HG03460 (cell line): ENCODE measurements at regions not wholly inside any gene's neighbourhood (a gene's known extent, or its start where the extent isn't known, plus 50 kb on each side); places are given as distances from the start of the nearest gene placed in this dataset.
A peak's percentile ranks its signal among the peaks of the same experiment; 100 is the strongest.

Source experiments
- ATAC-seq: cut with Tn5 transposase; IDR thresholded peaks from one replicate; pipeline ENCODE4 v1.9.1; 2021; ENCODE audit not compliant: unreplicated experiment

DNA sequence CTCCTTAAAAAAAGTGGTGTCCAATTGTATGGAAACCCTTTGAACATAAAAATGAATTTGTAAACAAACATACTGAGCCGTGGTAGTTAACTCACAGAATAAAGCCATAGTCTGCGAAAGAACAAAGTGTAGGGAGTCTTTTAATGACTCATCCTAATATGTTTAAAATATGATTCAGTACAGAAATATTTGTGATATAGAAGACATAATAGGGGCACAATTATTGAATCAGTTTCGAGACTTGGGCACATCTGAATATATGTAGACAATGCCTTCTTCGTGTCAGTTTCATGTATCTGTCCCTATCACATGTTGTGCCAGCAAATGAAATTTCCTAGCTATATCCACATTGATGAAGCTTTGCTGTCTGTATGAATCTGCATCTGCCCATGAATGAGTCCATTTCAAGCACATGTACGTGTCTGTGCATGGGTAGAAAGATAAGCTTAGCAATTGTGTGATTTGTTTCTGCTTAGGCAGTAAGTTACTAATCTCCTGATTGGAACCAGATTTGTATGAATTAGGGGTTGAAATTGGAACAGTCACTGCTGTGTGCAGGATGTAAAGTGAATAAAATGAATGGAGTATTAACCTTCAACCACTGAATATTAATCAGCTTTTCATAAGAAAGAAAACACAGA lies 112.5 kb upstream of the SOX9 start:
- no peak for ATAC-seq

DNA sequence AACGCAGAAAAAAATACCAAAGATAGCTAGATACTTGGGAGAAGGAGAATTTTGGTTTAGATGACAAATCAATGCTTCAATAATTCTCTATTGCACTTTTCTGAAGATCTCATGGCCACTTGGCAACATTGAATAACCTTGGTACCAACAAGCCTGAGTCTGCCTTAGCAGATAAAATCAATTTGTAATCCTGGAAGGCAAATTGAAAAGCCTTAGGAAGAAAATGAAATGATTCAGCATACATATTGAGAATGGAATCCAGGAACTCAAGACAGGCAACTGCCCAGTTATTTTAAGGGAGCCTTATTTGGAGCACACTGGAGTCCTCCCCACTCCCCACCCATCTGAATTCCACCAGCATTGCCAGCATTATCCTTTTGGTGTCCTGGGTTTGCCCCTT lies 109.3 kb upstream of the SOX9 start:
- ATAC-seq: no peak

DNA sequence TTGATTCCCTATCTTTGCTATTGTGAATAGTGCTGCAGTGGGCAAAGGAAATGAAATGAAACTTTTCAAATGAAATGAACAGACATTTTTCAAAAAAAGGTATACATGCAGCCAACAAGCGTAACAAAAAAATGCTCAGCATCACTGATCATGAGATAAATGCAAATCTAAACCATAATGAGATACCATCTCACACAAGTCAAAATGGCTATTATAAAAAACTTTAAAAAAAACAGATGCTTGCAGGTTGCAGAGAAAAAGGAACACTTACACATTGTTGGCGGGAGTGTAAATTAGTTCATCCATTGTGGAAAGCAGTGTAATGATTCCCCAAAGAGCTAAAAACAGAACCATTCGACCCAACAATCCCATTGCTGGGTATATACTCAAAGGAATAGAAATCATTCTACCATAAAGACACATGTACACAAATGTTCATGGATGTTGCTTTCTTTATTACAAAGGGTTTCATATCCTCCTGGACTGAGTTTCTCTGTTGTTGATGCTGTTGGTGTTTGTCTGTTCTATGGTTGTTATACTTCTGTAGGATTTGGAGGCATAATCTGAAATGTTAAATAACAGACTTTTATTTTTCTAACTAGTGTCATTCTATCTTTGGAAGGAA lies 99.3 kb upstream of the SOX9 start:
- no peak for ATAC-seq

DNA sequence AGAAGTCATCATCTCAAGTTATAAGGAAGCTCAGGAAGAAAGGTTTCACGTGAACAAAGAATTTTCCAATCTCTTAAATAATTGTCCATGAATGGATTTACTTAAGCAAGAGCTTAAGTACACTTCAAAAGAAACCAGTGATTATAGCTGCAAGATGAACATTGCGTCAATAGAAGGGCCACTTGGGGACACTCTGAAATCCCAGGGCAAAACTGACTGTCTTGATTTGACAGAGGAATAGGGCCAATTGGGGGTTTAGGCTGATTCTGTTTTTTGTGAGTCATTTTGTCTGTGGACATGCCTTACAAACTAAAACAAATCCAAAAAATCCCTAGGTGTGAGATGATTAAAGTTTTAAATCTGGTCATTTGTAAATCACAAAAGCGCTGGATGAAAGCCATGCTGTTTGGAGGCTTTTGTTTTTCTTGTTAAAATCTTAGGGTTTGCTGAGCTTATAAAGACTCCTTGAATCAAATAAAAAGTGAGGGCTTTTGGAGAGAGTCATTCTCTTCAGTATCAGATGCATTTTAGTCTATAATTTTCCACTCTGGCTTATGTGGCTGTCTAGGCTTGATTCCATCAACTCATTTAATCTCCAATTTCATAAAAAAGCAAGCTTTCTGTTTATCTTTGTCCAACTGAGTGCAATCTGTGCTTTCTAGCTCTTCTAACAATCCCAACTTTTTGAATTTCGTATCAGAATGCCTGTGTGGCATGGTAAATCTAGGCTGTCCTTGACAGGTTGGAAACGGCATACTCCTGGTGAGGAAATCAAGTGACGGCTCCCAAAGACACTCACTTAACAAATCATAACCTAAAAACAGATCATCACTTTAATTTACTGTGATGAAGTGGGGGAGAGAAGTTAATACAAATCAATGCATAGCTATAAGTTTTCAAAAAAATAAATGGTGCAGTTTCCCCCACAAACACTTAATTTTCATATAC lies 98.2 kb upstream of the SOX9 start:
- no peak for ATAC-seq

DNA sequence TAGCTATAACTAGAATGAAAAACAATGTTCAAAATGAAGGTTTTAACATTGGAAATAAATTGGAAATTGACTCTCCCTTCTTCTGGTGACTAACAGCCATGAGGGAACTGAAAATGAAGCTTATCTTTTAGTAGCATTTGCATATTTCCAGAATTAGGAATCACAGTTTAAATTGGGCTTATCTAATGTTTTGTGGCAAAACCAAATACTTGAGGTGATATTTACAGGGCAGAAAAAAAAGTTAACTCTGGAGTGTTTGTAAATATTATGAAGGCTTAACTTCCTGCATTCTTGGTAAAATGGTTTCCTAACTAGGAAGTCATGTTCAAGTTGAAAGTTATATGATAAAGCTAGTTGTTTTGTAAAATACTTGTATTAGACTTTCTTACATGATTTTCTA lies 96.4 kb upstream of the SOX9 start:
- no peak for ATAC-seq

DNA sequence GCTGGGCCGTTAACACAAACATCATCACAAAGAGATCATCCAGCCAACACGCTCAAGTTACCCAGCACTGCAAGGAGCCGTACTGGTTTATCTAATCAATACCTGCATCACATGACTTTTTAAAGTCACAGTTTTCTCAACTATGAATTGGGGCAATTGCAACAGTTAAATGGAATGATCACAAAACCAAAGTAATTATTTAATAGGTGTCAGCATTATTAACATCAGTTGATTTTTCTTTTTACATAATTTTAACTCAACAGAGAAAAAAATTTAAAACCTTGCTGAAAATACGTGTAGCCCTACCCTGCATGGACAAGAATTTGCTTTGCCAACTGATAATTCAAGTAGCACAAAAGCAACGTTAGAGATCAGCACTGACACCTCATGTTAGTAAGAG lies 95.7 kb upstream of the SOX9 start:
- ATAC-seq: no peak

DNA sequence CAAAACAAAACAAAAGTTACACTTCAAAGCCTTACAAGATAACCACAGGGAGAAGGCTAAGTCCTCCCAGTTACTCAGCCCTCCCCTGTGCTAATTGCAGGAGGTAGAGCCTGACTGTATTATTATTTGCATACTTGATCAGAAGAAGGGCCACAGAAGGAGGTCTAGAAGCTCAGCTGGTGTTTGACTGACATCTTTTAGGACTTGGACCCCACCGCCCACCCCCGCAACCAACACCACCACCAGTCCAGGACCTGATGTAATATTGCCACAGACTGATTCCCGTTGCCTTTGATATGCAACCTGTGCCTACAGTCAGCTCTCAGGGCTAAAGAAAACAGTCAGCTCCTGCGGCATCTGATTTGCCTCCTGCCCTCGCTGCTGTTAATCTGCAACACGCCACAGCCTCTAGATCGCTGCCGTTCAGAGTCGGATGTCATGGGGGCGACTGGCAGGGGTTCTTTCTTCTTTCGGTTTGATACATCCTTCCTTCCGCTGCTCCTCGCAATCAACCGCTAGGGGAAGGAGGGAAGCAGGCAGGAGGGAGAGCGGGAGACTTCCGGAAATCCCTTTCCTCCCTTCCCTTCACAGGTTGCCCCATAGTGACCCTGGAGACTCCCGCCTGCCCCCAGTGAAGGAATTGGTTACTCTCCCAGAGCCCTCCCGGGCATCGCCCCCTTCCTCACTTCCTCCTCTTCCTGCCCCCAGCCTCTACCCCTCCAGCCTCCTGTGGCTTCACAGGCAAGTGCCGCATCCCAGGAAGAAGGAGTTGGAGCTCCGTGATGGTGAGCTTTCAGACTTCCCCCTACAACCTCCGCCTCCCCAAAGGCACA lies 90.5 kb upstream of the SOX9 start:
- ATAC-seq: peak; percentile 84

DNA sequence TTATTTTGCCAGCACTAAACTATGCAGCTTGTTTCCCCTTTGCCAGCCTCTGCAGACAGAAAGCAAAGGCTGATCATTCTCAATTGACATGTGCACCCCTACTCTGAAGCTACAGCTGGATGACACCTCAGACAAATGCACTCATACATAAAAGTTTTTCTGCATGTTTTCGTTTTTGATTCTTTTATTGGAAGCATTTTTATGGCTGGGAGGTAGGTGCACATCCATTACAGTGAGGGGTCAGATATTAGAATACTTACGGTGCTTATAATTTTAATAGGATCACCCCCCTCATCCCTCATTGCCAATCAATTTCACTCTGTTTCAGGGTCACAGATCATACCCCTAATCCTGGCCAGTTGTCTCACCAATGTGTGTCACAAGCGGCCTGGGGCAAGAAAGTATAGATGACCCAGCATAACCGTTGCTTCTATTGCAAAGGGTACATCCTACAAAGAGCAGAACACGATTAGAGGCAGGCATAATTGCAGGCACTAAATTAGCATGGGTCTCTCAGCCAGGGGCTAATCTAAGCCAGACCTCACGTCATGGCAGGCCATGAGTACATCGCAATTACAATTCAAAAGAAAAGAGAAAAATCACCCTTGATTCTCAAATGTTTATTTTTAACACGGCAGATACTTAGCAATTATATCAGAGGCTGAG lies 89.5 kb upstream of the SOX9 start:
- no peak for ATAC-seq

DNA sequence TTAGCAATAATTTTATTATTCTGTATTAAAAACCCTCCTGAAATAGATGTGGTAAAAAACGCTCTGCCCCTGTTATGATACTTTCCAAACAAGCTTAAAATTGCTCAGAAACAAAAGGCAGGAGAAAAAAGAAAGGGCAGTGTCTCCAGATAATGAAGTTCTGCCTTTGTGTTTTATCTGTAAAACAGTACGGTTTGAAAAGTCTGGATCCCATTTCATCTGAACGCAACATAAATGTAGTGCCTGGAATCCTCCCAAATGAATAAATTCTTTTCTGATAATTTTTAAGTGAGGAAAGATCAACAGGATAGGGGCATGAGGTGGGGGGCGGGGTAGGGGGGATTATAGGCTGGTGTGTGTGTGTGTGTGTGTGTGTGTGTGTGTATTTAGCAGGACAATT lies 87.5 kb upstream of the SOX9 start:
- ATAC-seq: no peak

DNA sequence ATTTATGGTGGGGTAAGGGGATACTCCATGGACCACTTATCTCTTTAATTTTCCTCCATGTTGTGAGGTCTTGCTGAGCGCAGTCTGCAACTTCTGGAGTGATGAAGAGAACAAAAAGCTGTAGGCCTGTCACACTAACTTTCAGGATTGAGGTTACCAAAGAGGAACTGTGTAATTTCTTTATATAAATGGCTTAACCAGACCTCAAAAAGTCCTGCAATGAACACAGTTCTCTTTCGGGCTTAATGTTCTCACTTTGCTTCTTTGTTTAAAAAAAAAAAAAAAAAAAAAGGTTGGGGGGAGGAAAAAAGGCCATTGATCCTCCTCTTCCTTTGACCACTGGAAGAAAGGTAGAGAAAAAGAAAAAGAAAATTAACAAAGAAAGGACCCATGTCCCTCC lies 86.8 kb upstream of the SOX9 start:
- no peak for ATAC-seq

DNA sequence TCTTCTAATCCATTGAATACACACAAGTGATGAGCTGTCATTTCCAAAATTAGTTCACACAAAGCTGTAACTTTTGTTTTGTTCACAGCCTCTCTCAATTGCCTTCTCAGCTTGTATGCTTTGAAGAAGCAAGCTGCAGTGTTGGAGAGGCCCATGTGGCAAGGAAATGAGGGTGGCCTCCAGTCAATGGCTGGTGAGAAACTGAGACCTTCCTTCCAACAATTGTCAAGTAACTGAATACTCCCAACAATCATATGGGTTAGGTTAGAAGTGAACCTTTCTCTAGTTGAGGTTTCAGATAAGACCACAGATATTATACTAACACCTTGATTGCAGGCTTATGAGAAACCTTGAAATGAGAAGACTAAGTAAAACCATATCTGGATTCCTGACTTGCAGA lies 82.4 kb upstream of the SOX9 start:
- no peak for ATAC-seq

DNA sequence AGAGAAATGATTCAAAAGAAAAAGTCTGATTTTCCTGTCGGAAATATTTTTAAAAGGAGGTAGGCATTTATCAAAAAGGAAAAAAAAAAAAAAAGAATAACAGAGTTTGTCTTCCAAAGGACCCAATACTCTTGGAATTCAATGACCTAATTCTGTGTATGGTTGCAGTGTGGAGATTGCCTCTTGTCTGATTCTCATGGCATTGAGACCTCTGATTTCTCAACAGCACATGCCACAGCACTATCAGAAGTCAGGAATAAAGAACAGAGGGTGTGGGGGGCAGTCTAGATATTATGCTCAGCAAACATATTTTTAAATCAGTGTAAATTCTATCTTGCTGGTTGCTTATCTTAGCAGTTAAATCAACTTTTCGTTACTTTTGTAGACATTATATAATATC lies 81.3 kb upstream of the SOX9 start:
- ATAC-seq: no peak

DNA sequence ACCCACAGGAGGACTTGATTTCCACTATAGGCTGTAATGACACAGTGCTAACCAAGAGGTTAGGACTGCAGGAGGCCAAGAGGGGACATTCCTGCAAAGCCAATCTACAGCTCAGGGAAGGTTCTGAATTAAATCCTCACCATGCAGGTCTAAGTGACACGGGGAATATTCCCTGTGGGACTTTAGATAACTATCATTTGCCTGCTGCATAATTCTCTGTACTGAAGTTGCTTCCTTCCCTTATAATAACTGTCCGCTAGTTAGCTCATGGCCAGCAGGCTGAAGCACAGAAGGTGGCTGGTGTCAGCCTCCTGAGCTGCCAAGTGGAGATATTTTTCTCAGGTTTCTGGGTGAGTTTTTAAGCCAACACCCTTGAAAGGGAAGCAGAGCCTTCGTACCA lies 74.6 kb upstream of the SOX9 start:
- ATAC-seq: no peak

DNA sequence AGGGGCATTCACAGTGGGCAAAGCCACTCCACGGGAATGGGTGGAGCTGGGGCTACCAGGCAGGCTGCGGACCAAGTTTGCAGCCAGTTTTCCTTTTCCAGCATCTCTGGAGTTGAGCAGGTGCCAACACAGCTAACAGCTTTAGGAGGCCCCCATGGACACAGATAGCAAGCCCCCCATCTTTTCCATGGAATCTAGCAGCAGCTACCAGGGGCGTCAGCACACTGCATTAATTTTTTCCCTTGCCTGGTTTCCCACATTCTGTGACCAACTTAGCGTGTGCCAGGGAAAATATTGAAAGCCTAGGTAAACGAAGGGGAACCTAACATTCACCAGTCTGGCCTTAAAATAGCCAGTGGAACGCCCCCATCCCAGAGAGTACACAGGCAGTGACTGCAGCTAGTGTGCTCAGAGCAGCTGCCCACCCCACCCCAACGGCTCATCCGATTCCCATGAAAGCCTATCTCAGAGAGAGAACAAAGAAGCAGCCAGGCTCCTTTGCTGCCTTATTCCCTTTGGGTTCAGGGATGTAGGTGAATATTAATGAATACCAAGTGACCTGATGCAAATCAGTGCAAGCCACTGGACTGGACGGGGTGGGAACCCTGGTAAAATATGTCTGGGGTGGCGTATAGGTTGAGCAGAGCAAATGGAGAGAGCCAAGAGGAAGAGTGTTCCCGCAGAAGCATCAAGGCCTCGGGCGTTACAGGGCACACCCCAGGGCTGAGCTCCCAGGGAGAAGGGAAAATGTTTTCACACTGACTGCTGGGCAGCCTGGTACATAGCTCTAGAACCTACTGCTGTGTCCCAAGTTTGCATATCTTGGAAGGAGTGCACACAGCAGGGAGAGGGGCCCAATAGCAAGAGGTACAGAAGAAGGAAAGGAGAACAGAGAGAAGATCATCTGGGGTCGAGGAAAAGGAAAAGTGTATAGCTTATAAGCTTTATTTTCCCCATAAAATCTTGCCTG lies 73.9 kb upstream of the SOX9 start:
- ATAC-seq: no peak

DNA sequence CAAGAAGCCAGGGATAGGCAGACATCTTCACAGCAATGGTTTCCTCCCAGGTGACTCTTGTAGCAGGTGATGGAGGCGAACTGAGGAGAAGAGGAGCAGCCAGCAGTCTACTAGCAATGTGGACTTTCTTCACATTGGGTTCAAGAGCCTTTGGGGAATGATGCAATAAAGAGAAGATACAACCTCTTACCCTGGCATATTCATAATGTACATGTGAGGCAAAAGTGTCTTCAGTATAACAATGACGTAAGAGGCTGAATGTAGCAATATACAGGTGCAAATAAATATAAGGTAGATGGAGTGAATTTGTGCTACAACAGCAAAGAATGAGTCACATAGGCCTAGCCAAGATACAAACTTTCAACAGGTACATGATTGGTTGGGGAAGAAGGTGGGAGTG lies 70.9 kb upstream of the SOX9 start:
- no peak for ATAC-seq

DNA sequence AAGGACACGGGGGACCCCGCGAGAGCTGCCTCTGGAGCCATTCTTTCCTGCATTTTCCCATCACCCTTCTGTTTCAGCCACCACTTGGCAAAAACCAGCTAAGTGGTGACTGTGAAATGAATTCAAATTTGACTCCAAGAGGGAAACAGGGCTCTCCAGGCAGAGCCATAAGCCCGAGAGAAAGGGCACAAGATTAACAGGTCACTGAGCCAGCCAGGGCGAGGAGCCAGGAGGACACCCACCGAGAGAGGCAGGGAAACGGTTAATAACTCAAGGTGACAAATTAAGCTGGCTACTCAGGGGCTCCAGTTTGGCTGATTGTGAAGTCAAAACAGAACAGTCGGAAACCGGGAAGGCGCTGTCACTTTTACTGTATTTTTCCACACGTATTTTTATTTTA lies 67.8 kb upstream of the SOX9 start:
- ATAC-seq: no peak

DNA sequence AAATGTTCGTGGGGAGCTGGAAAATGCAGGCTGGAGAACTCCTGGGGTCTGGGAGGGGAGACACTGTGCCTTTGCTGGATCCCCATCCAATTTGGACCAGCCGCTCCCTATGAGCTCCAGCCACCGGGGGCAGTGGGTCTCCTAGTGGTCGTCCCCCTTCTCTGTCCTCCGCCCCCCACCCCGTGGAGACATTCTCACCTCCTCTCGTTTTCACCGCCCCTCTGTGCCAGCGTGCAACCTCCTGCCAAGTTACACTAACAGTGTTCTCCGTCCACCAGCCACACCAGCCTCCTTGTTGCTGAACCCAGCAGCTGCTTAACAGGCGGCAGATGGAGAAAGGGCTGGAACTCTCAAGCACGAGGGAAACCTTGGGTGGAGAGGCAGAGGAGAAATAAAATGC lies 67.4 kb upstream of the SOX9 start:
- no peak for ATAC-seq

DNA sequence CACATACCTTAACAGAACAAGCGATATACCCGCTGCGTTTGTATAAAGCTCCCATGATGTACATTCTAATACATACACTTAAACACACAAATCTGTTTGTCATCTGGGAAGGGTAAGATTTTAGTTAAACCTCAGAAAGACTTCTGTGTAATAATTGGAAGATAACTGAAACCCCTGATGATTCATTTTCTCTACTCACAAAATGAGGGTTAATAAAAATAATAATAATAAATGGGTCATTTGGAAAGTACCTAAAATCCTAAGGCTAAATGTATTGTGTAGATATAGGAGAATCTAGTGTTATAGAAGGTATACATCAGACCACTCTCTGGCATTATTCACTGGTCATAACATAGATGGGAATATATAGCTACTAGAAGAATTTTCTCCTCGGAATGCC lies 64.7 kb upstream of the SOX9 start:
- ATAC-seq: no peak

DNA sequence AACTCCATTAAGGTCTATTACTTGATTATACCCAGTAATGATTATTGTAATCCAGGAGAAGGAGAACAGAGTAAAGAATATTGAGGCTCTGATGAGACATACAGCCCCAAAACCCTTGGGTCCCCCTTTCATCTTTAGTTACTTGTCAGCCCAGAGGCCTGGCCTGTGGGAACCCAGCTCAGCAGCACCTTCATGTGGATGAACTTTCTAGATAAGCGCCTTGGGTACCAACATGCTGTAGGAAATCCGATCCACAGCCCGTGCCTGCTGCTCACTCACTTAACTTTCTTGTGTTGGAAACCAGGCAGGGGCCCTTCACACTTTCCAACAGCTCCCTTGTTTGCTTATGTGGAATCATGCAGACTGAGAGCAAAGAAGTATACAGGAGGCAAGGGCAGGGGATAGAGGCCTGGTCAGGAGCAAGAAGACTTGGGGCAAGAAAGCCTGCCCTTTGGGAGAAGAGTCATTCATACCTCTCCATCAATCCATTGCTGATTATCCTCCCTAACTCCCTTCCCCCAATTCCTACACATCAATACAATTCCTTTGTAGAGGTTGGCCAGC lies 64.0 kb upstream of the SOX9 start:
- ATAC-seq: no peak
